DOHH2 (cell line): ENCODE measurements at regions not wholly inside any gene's neighbourhood (a gene's known extent, or its start where the extent isn't known, plus 50 kb on each side); places are given as distances from the start of the nearest gene placed in this dataset.

ENCODE experiments used
- H3F3A ChIP-seq: fragments of 200-600 bp; sonication (generic), shearing (Covaris generic); 2 replicates; pipeline ENCODE4 v1.6.0; 2016; ENCODE audit warnings: antibody characterized with exemption, mild to moderate bottlenecking; ENCODE audit not compliant: control insufficient read depth, insufficient read depth
- H3K27ac ChIP-seq: fragments of 200-600 bp; sonication (generic); 2 replicates; pipeline ENCODE4 v1.5.1; 2014; ENCODE audit warnings: low read depth, mild to moderate bottlenecking, low read length, moderate library complexity
- H3K27me3 ChIP-seq: fragments of 200-600 bp; sonication (generic); 2 replicates; pipeline ENCODE4 v1.6.1; 2014; ENCODE audit warnings: mild to moderate bottlenecking, low read length, mixed read lengths; ENCODE audit not compliant: control insufficient read depth
- H3K36me3 ChIP-seq: fragments of 200-600 bp; sonication (generic); 2 replicates; pipeline ENCODE4 v1.6.1; 2014; ENCODE audit warnings: mild to moderate bottlenecking, low read length, moderate library complexity, mixed read lengths; ENCODE audit not compliant: control insufficient read depth
- H3K4me1 ChIP-seq: fragments of 200-600 bp; sonication (generic); 2 replicates; pipeline ENCODE4 v1.6.1; 2014; ENCODE audit warnings: mild to moderate bottlenecking, low read length, mixed read lengths; ENCODE audit not compliant: control insufficient read depth
- H3K4me2 ChIP-seq: fragments of 200-600 bp; sonication (generic); 2 replicates; pipeline ENCODE4 v1.6.0; 2014; ENCODE audit warnings: mild to moderate bottlenecking, low read length, moderate library complexity
- H3K4me3 ChIP-seq: fragments of 200-600 bp; sonication (generic); 2 replicates; pipeline ENCODE4 v1.5.1; 2014; ENCODE audit warnings: mild to moderate bottlenecking, low read length, mixed read lengths
- H3K79me2 ChIP-seq: fragments of 200-600 bp; sonication (generic); 2 replicates; pipeline ENCODE4 v1.6.1; 2014; ENCODE audit warnings: mild to moderate bottlenecking, low read length, mixed read lengths; ENCODE audit not compliant: control insufficient read depth
- H3K9me2 ChIP-seq: fragments of 200-600 bp; sonication (generic); replicated peaks from 2 replicates; pipeline ENCODE4 v1.6.1; 2014; ENCODE audit warnings: mild to moderate bottlenecking, low read length, mixed read lengths; ENCODE audit not compliant: control insufficient read depth
- H3K9me3 ChIP-seq: fragments of 200-600 bp; sonication (generic); 2 replicates; pipeline ENCODE4 v1.6.1; 2014; ENCODE audit warnings: antibody characterized with exemption, low read length, mixed read lengths; ENCODE audit not compliant: control insufficient read depth, insufficient read depth
- H4K20me1 ChIP-seq: fragments of 200-600 bp; sonication (generic); 2 replicates; pipeline ENCODE4 v1.6.0; 2014; ENCODE audit warnings: low read depth, mild to moderate bottlenecking, antibody characterized with exemption, low read length, moderate library complexity; ENCODE audit not compliant: control insufficient read depth, insufficient read depth
- CTCF ChIP-seq: fragments of 200-600 bp; sonication (generic); IDR thresholded peaks from one replicate; pipeline ENCODE4 v1.5.1; 2014; ENCODE audit warnings: antibody characterized with exemption, mild to moderate bottlenecking, low read depth, low read length; ENCODE audit not compliant: poor library complexity, severe bottlenecking
- EZH2phosphoT487 ChIP-seq: fragments of 200-600 bp; sonication (generic); IDR thresholded peaks from 2 replicates; pipeline ENCODE4 v1.6.1; 2017; ENCODE audit warnings: borderline replicate concordance, mild to moderate bottlenecking, antibody characterized with exemption, low read length, moderate library complexity, mixed read lengths

- Histone ChIP-seq H3K36me3 (no peaks in the 10 kb centered on the region), H3K79me2 (no peaks in the 10 kb centered on the region), H4K20me1 (no peaks in the 10 kb centered on the region), H3K27ac (no peak overlapping the region), H3F3A (no peaks in the 10 kb centered on the region), H3K4me2 (no peak overlapping the region), H3K27me3 (no peaks in the 10 kb centered on the region), H3K4me3 (no peak overlapping the region), H3K4me1 (no peaks in the 10 kb centered on the region), H3K9me2 (no peaks in the 10 kb centered on the region), H3K9me3 (no peaks in the 10 kb centered on the region)
- no peak for TF ChIP-seq EZH2phosphoT487
- TF ChIP-seq CTCF, result no peak
Observed at GRCh38 chr11:15390857-15391256, 276.1 kb downstream of the INSC start.

- H3K36me3 ChIP-seq, result no peaks in the 10 kb centered on the region
- H4K20me1 ChIP-seq, result no peaks in the 10 kb centered on the region
- no peaks in the 10 kb centered on the region for H3K79me2 ChIP-seq
- no peaks in the 10 kb centered on the region for H3K27me3 ChIP-seq
- H3K4me3 ChIP-seq, result no peak overlapping the region
- no peak for TF ChIP-seq CTCF
- no peak for TF ChIP-seq EZH2phosphoT487
- H3K4me1 ChIP-seq, result no peaks in the 10 kb centered on the region
- no peak overlapping the region for H3K27ac ChIP-seq
- H3K9me3 ChIP-seq, result no peaks in the 10 kb centered on the region
- H3K4me2 ChIP-seq, result no peak overlapping the region
- no peaks in the 10 kb centered on the region for H3F3A ChIP-seq
- H3K9me2 ChIP-seq, result no peaks in the 10 kb centered on the region
Observed at GRCh38 chr11:15396778-15397177, 282.1 kb downstream of the INSC start.

DNA sequence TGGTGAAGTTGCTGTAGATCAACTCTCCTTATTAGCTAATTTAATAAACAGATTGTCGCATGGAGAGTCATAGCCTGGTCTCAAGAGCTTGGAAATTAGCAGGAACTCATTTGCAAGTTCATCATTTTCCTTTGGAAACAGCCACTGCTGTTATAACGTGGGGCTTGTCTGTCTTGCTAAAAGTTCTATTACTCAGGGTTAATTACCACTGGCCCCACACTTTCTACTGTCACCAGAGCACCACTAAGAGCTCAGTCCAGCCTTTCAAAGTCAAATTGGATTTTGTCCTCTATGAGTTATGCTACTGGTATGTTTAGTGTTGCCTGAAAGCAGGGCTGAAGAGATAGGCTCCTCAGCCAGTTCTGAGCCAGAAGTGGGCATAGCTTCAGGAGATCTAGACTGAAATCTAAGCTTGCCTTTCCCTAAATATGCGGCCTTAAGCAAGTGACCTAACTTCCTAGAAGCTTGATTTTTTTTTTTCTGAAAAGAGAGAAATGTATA, 292.2 kb downstream of the INSC start:
- no peak overlapping the region for H3K4me3 ChIP-seq
- no peaks in the 10 kb centered on the region for H3K27me3 ChIP-seq
- no peaks in the 10 kb centered on the region for H3K36me3 ChIP-seq
- H3K4me1 ChIP-seq, result no peaks in the 10 kb centered on the region
- H3K27ac ChIP-seq, result no peak overlapping the region
- H4K20me1 ChIP-seq, result no peaks in the 10 kb centered on the region
- no peaks in the 10 kb centered on the region for H3F3A ChIP-seq
- H3K79me2 ChIP-seq, result no peaks in the 10 kb centered on the region
- TF ChIP-seq CTCF, result no peak
- TF ChIP-seq EZH2phosphoT487, result no peak
- H3K9me2 ChIP-seq, result no peaks in the 10 kb centered on the region
- no peak overlapping the region for H3K4me2 ChIP-seq
- no peaks in the 10 kb centered on the region for H3K9me3 ChIP-seq
